ENCODE measurements at regions not wholly inside any gene's neighbourhood (a gene's known extent, or its start where the extent isn't known, plus 50 kb on each side); places are given as distances from the start of the nearest gene placed in this dataset.
A peak's percentile ranks its signal among the peaks of the same experiment; 100 is the strongest.

- Histone ChIP-seq H3K27ac (ENCODE audit: low read length) (no peak overlapping the region), H3K4me1 (ENCODE audit: control insufficient read depth, insufficient read depth, low read length) (no peaks in the 10 kb centered on the region), H3K27me3 (ENCODE audit: control insufficient read depth, insufficient read depth, low read length) (no peaks in the 10 kb centered on the region), H3K9me3 (ENCODE audit: control insufficient read depth, low read depth, low read length) (no peaks in the 10 kb centered on the region), H3K4me3 (ENCODE audit: low read length) (no peak overlapping the region), H3K36me3 (ENCODE audit: control insufficient read depth, insufficient read depth, low read length) (no peaks in the 10 kb centered on the region)
- peak in 1 of 2 donors; percentile 8 for DNase-seq
- no CpG with 5 or more reads among the region's 1 CpG for WGBS (ENCODE audit: insufficient coverage, low lambda C conversion rate)
Measured at GRCh38 chr16:82386761-82387160, 216.7 kb upstream of the MPHOSPH6 start.

- Histone ChIP-seq H3K4me1 (ENCODE audit: control insufficient read depth, insufficient read depth, low read length) (no peaks in the 10 kb centered on the region), H3K36me3 (ENCODE audit: control insufficient read depth, insufficient read depth, low read length) (no peaks in the 10 kb centered on the region), H3K27me3 (ENCODE audit: control insufficient read depth, insufficient read depth, low read length) (no peaks in the 10 kb centered on the region), H3K4me3 (ENCODE audit: low read length) (no peak overlapping the region), H3K27ac (ENCODE audit: low read length) (no peak overlapping the region), H3K9me3 (ENCODE audit: control insufficient read depth, low read depth, low read length) (no peaks in the 10 kb centered on the region)
- WGBS (ENCODE audit: insufficient coverage, low lambda C conversion rate): no CpG with 5 or more reads among the region's 4 CpGs
- peak; percentile 12 to 17 for DNase-seq
Measured at GRCh38 chr16:82384949-82385348, 214.9 kb upstream of the MPHOSPH6 start.

- no peak overlapping the region for H3K4me3 ChIP-seq (ENCODE audit: low read length)
- H3K27ac ChIP-seq (ENCODE audit: low read length): no peak overlapping the region
- H3K27me3 ChIP-seq (ENCODE audit: control insufficient read depth, insufficient read depth, low read length): no peaks in the 10 kb centered on the region
- H3K4me1 ChIP-seq (ENCODE audit: control insufficient read depth, insufficient read depth, low read length): no peaks in the 10 kb centered on the region
- no peaks in the 10 kb centered on the region for H3K36me3 ChIP-seq (ENCODE audit: control insufficient read depth, insufficient read depth, low read length)
- no CpG with 5 or more reads among the region's 4 CpGs for WGBS (ENCODE audit: insufficient coverage, low lambda C conversion rate)
- no peaks in the 10 kb centered on the region for H3K9me3 ChIP-seq (ENCODE audit: control insufficient read depth, low read depth, low read length)
- DNase-seq: no peak
Measured at GRCh38 chr16:82384017-82384416, 214.0 kb upstream of the MPHOSPH6 start.

GRCh38 chr16:82382521-82382920, 212.5 kb upstream of the MPHOSPH6 start:
- H3K9me3 ChIP-seq (ENCODE audit: control insufficient read depth, low read depth, low read length): no peaks in the 10 kb centered on the region
- H3K4me3 ChIP-seq (ENCODE audit: low read length): no peak overlapping the region
- H3K36me3 ChIP-seq (ENCODE audit: control insufficient read depth, insufficient read depth, low read length): no peaks in the 10 kb centered on the region
- H3K27me3 ChIP-seq (ENCODE audit: control insufficient read depth, insufficient read depth, low read length): no peaks in the 10 kb centered on the region
- H3K4me1 ChIP-seq (ENCODE audit: control insufficient read depth, insufficient read depth, low read length): no peaks in the 10 kb centered on the region
- WGBS (ENCODE audit: insufficient coverage, low lambda C conversion rate): no CpG with 5 or more reads among the region's 4 CpGs
- no peak for DNase-seq
- no peak overlapping the region for H3K27ac ChIP-seq (ENCODE audit: low read length)

- no peaks in the 10 kb centered on the region for H3K4me1 ChIP-seq (ENCODE audit: control insufficient read depth, insufficient read depth, low read length)
- H3K27me3 ChIP-seq (ENCODE audit: control insufficient read depth, insufficient read depth, low read length): no peaks in the 10 kb centered on the region
- no peak overlapping the region for H3K27ac ChIP-seq (ENCODE audit: low read length)
- H3K9me3 ChIP-seq (ENCODE audit: control insufficient read depth, low read depth, low read length): no peaks in the 10 kb centered on the region
- DNase-seq: no peak
- 100% methylated on average over 1 of the region's 5 CpGs for WGBS (ENCODE audit: insufficient coverage, low lambda C conversion rate)
- no peaks in the 10 kb centered on the region for H3K36me3 ChIP-seq (ENCODE audit: control insufficient read depth, insufficient read depth, low read length)
- no peak overlapping the region for H3K4me3 ChIP-seq (ENCODE audit: low read length)
Measured at GRCh38 chr16:82379551-82379950, 209.5 kb upstream of the MPHOSPH6 start.

GRCh38 chr16:82373976-82374375, 204.0 kb upstream of the MPHOSPH6 start:
- no peaks in the 10 kb centered on the region for H3K36me3 ChIP-seq (ENCODE audit: control insufficient read depth, insufficient read depth, low read length)
- H3K4me3 ChIP-seq (ENCODE audit: low read length): no peak overlapping the region
- no peak for DNase-seq
- WGBS (ENCODE audit: insufficient coverage, low lambda C conversion rate): no CpG with 5 or more reads among the region's 2 CpGs
- H3K27me3 ChIP-seq (ENCODE audit: control insufficient read depth, insufficient read depth, low read length): no peaks in the 10 kb centered on the region
- H3K4me1 ChIP-seq (ENCODE audit: control insufficient read depth, insufficient read depth, low read length): no peaks in the 10 kb centered on the region
- H3K27ac ChIP-seq (ENCODE audit: low read length): no peak overlapping the region
- no peaks in the 10 kb centered on the region for H3K9me3 ChIP-seq (ENCODE audit: control insufficient read depth, low read depth, low read length)

- no CpG with 5 or more reads among the region's 1 CpG for WGBS (ENCODE audit: insufficient coverage, low lambda C conversion rate)
- Histone ChIP-seq H3K4me3 (ENCODE audit: low read length) (no peak overlapping the region), H3K27me3 (ENCODE audit: control insufficient read depth, insufficient read depth, low read length) (no peaks in the 10 kb centered on the region), H3K4me1 (ENCODE audit: control insufficient read depth, insufficient read depth, low read length) (no peaks in the 10 kb centered on the region), H3K9me3 (ENCODE audit: control insufficient read depth, low read depth, low read length) (no peaks in the 10 kb centered on the region), H3K27ac (ENCODE audit: low read length) (no peak overlapping the region), H3K36me3 (ENCODE audit: control insufficient read depth, insufficient read depth, low read length) (no peaks in the 10 kb centered on the region)
- DNase-seq: no peak
Measured at GRCh38 chr16:82370282-82370681, 200.3 kb upstream of the MPHOSPH6 start.

GRCh38 chr16:82368041-82368440, 198.0 kb upstream of the MPHOSPH6 start:
- Histone ChIP-seq H3K27me3 (ENCODE audit: control insufficient read depth, insufficient read depth, low read length) (no peaks in the 10 kb centered on the region), H3K27ac (ENCODE audit: low read length) (no peak overlapping the region), H3K36me3 (ENCODE audit: control insufficient read depth, insufficient read depth, low read length) (no peaks in the 10 kb centered on the region), H3K4me1 (ENCODE audit: control insufficient read depth, insufficient read depth, low read length) (no peaks in the 10 kb centered on the region), H3K9me3 (ENCODE audit: control insufficient read depth, low read depth, low read length) (no peaks in the 10 kb centered on the region), H3K4me3 (ENCODE audit: low read length) (no peak overlapping the region)
- DNase-seq: peak in 1 of 2 donors; percentile 11

- no peaks in the 10 kb centered on the region for H3K36me3 ChIP-seq (ENCODE audit: control insufficient read depth, insufficient read depth, low read length)
- H3K4me3 ChIP-seq (ENCODE audit: low read length): no peak overlapping the region
- no peaks in the 10 kb centered on the region for H3K4me1 ChIP-seq (ENCODE audit: control insufficient read depth, insufficient read depth, low read length)
- no peak for DNase-seq
- peaks cover 2% of the 10 kb centered on the region for H3K27me3 ChIP-seq (ENCODE audit: control insufficient read depth, insufficient read depth, low read length)
- no peaks in the 10 kb centered on the region for H3K9me3 ChIP-seq (ENCODE audit: control insufficient read depth, low read depth, low read length)
- H3K27ac ChIP-seq (ENCODE audit: low read length): no peak overlapping the region
- WGBS (ENCODE audit: insufficient coverage, low lambda C conversion rate): 100% methylated on average over 1 of the region's 2 CpGs
Measured at GRCh38 chr16:82366462-82366861, 196.4 kb upstream of the MPHOSPH6 start.

GRCh38 chr16:82364690-82365089, 194.7 kb upstream of the MPHOSPH6 start:
- H3K27ac ChIP-seq (ENCODE audit: low read length): no peak overlapping the region
- H3K9me3 ChIP-seq (ENCODE audit: control insufficient read depth, low read depth, low read length): no peaks in the 10 kb centered on the region
- no peak overlapping the region for H3K4me3 ChIP-seq (ENCODE audit: low read length)
- H3K36me3 ChIP-seq (ENCODE audit: control insufficient read depth, insufficient read depth, low read length): no peaks in the 10 kb centered on the region
- no peak for DNase-seq
- no peaks in the 10 kb centered on the region for H3K4me1 ChIP-seq (ENCODE audit: control insufficient read depth, insufficient read depth, low read length)
- WGBS (ENCODE audit: insufficient coverage, low lambda C conversion rate): 33% methylated on average over 1 of the region's 2 CpGs
- H3K27me3 ChIP-seq (ENCODE audit: control insufficient read depth, insufficient read depth, low read length): peaks cover 2% of the 10 kb centered on the region

GRCh38 chr16:82363026-82363816, 193.2 kb upstream of the MPHOSPH6 start:
- WGBS (ENCODE audit: insufficient coverage, low lambda C conversion rate): 70% methylated on average over 2 of the region's 11 CpGs
- H3K9me3 ChIP-seq (ENCODE audit: control insufficient read depth, low read depth, low read length): no peaks in the 10 kb centered on the region
- no peak overlapping the region for H3K27ac ChIP-seq (ENCODE audit: low read length)
- no peak overlapping the region for H3K4me3 ChIP-seq (ENCODE audit: low read length)
- no peak for DNase-seq
- H3K4me1 ChIP-seq (ENCODE audit: control insufficient read depth, insufficient read depth, low read length): no peaks in the 10 kb centered on the region
- H3K36me3 ChIP-seq (ENCODE audit: control insufficient read depth, insufficient read depth, low read length): no peaks in the 10 kb centered on the region
- H3K27me3 ChIP-seq (ENCODE audit: control insufficient read depth, insufficient read depth, low read length): peaks cover 2% of the 10 kb centered on the region
